ENCODE measurements at regions not wholly inside any gene's neighbourhood (a gene's known extent, or its start where the extent isn't known, plus 50 kb on each side); places are given as distances from the start of the nearest gene placed in this dataset.

DNA sequence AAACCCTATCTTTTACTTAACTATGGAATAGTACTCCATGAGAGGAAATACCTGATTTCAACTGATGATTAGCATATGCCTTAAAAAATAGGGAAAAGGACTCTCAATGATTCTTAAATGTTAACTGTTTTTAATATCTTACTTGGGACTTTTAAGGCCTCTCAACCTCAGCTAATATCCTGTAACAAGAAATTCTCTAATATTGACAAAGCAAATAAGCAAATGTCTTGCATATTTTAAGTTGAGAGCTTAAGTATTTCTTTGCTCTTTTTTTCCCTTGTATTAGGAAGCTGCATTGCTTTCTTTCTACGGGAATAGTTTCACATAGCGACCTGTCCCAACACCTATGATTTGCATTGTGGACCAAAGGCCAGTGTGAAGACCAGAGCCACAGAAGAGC is 249.9 kb downstream of the BCAT1 start:
- TF ChIP-seq, protein P1, sequence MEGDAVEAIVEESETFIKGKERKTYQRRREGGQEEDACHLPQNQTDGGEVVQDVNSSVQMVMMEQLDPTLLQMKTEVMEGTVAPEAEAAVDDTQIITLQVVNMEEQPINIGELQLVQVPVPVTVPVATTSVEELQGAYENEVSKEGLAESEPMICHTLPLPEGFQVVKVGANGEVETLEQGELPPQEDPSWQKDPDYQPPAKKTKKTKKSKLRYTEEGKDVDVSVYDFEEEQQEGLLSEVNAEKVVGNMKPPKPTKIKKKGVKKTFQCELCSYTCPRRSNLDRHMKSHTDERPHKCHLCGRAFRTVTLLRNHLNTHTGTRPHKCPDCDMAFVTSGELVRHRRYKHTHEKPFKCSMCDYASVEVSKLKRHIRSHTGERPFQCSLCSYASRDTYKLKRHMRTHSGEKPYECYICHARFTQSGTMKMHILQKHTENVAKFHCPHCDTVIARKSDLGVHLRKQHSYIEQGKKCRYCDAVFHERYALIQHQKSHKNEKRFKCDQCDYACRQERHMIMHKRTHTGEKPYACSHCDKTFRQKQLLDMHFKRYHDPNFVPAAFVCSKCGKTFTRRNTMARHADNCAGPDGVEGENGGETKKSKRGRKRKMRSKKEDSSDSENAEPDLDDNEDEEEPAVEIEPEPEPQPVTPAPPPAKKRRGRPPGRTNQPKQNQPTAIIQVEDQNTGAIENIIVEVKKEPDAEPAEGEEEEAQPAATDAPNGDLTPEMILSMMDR (IDR thresholded peaks at IDR 0.05) = no peak
- TF ChIP-seq EZH2phosphoT487 (IDR thresholded peaks at IDR 0.05) (no peak), EZH2 (IDR thresholded peaks at IDR 0.05) (no peak)

Measured in neural progenitor cell (in vitro differentiated cells).